ENCODE measurements at regions not wholly inside any gene's neighbourhood (a gene's known extent, or its start where the extent isn't known, plus 50 kb on each side); places are given as distances from the start of the nearest gene placed in this dataset.

DNA sequence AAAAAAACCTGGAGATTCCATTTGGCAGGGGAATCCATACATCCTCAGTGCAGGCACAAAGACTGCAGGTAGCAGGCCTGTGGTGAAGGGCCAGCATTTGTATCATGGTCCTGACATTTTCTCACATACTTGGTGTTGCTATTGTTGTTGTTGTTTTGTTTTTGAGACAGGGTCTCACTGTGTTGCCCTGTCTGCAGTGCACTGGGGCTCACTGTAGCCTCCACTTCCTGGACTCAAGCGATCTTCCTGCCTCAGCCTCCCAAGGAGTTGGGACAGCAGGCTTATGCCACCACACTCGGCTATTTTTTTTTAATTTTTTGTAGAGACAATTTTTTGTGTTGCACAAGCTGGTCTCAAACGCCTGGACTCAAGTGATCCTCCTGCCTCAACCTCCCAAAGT is 140.8 kb upstream of the ZNF644 start:
- no peak overlapping the region for H3K27ac Mint-ChIP-seq
- DNase-seq (no peak), ATAC-seq (no peak)
- peaks cover 8% of the 10 kb centered on the region for H3K4me1 Mint-ChIP-seq
- H3K4me3 Mint-ChIP-seq = no peak overlapping the region
- no peaks in the 10 kb centered on the region for H3K9me3 Mint-ChIP-seq
- no peaks in the 10 kb centered on the region for H3K27me3 Mint-ChIP-seq

DNA sequence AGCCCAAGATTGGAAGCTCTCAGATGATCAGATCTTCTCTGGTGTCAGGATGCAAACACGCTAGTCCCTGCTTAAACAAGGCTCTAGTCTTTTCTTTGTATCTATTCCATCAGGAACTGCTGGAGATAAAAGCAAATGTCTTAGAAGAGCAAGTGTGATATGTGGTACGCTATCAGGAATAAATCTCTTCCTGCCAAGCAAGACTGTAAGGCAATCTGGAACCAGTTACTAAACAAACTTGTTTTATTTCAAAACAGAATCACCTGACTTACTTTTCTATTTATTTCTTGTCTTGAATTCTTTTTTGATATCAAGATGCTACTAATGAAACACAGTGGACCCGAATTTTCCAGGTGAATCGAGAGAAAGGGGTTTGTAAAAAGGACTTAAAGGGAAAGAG is 139.9 kb upstream of the ZNF644 start:
- Mint-ChIP-seq H3K27me3 (peaks cover 4% of the 10 kb centered on the region), H3K27ac (no peak overlapping the region), H3K9me3 (no peaks in the 10 kb centered on the region), H3K4me1 (peaks cover 8% of the 10 kb centered on the region), H3K4me3 (no peak overlapping the region)
- ATAC-seq (no peak), DNase-seq (no peak)

DNA sequence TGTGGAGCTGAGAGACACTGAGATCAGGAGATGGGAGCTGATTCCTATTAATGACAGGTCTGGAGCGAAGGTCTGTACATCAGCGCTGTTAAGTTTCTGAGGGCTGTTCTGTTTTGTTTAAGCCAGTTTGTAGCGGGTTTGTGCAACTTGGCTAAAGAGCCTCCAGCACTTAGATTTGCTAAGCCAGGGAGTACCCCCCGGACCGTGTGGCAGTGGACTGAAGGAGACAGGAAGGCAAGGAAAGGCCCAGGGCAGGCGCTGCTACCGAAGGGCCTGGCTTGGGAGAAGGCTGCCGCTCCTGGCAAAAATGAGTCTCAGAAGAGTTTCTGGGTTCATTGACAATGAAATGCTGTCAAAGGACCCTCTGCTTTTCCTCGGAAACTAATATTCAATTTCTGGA is 139.3 kb upstream of the ZNF644 start:
- Mint-ChIP-seq H3K4me3 (no peak overlapping the region), H3K27ac (no peak overlapping the region), H3K9me3 (no peaks in the 10 kb centered on the region), H3K4me1 (peaks cover 8% of the 10 kb centered on the region), H3K27me3 (peaks cover 6% of the 10 kb centered on the region)
- DNase-seq (no peak), ATAC-seq (no peak)

DNA sequence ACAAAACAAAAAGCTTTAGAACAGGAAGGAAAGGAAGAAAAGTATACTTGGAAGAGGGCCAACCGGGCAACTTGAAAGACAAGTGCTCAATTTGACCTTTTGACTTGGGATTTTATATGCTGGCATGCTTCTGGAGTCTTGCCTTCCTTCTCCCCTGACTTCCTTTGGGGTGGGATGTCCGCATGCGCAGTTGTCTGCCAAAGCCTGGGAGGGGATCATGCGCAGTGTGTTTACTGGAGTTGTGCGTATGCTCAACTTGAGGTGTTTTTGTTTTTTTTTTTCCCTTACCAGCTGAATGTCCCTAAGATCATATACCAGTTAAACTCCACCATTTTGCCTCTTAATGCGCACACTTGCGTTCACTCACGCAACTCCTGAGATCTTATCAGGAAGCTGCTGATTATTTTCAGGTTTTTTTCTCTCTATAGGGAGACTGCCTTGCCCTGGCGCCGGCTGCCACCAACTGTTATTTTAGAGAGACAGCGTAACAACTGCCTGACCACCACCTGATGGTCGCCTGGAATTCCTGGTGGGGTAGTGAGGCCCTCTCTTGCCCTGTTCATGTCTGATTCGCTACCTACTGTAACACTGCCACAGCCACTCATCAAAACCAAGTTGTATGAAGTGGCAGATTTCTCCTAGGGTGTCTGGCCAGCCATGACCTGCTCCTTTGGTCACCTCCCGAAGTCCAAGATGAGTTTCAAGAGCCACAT is 138.7 kb upstream of the ZNF644 start:
- Mint-ChIP-seq H3K4me3 (no peak overlapping the region), H3K27ac (no peak overlapping the region)

DNA sequence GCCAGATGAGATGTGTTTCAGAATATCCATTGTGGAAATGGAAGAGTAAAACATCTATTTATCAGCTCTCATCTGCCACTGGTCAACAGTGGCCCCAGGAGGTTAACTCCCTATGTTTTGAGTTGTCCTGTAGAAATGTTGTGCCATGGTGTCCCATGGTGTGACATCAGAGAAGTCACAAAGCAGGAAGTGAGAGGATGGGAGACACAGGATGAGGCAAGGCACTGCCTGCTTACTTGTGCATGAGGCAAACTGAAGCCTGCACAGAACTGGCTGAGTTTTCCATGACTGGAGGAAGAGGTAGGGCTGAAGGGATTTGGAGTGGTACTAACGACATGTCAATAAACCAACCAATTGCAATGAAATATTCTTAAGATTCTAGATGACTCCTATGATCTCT is 131.5 kb upstream of the ZNF644 start:
- no peak for DNase-seq
- H3K4me3 Mint-ChIP-seq = no peak overlapping the region
- ATAC-seq = no peak
- H3K9me3 Mint-ChIP-seq = no peaks in the 10 kb centered on the region
- no peak overlapping the region for H3K27ac Mint-ChIP-seq
- peaks cover 16% of the 10 kb centered on the region for H3K27me3 Mint-ChIP-seq
- no peaks in the 10 kb centered on the region for H3K4me1 Mint-ChIP-seq

More for the DNA sequence above, 138.7 kb upstream of the ZNF644 start:
- DNase-seq = no peak
- Mint-ChIP-seq H3K27me3 (peaks cover 6% of the 10 kb centered on the region), H3K4me1 (peaks cover 7% of the 10 kb centered on the region), H3K9me3 (no peaks in the 10 kb centered on the region)
- no peak for ATAC-seq

DNA sequence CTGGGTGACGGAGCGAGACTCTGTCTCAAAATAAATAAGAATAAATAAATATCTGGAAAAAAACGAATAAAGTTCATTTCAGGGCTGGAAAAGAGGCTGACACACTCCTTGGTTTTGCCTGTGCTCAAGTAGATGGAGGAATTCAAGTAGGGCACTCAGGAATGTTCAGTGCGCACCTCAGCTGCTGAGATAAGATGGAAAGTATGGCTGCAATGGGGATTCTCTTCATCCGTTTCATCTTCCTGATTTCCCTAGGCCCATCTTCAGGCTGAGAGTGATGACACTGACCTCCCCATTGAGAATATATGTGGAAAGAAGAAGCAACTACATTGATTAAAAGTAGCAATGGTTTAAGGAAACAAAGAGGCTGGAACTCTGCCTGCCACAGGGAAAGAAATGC is 130.5 kb upstream of the ZNF644 start:
- DNase-seq (no peak), ATAC-seq (no peak)
- Mint-ChIP-seq H3K4me1 (no peaks in the 10 kb centered on the region), H3K27ac (no peak overlapping the region), H3K9me3 (no peaks in the 10 kb centered on the region), H3K27me3 (peaks cover 16% of the 10 kb centered on the region), H3K4me3 (no peak overlapping the region)

DNA sequence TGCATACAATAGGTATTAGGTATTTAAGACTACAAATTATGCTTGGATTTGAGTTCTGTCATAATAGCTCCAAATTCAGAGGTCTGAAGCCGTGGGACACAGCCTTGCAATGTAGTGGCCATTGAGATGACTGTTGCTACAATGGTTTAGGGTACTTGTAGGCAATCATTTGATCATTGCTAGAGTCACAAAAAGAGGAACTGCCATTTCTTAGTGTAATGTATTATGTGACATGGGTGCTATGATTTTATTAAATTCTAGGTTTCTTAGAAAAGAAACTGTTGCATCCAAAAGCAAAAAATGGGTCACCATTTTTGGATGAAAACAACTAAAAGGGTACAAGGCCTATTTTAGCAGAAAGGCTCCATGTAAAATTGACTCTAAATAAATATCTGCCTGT is 129.9 kb upstream of the ZNF644 start:
- Mint-ChIP-seq H3K27me3 (peaks cover 12% of the 10 kb centered on the region), H3K4me1 (no peaks in the 10 kb centered on the region), H3K27ac (no peak overlapping the region), H3K4me3 (no peak overlapping the region), H3K9me3 (no peaks in the 10 kb centered on the region)
- DNase-seq (no peak), ATAC-seq (no peak)

DNA sequence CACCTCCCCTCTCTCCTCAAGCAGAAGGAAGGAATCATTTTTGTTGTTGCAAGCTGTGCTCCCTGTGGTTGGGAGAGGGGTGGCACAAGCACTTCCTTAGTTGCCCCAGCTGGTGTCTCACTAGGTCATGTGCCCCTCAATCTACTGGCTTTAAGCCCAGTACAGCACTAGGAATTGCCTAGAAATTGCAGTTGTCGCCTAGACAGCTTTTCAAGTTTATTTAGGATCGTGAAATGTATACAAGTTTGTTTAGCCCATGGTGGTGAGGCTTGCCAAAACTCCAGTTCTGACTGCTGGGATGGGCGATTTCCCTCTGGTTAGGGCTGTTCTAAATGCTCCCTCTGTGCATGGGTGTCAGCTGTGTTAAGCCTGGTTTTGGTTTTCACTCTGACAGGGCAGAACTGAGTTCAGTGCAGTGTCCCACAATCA is 126.8 kb upstream of the ZNF644 start:
- H3K27ac Mint-ChIP-seq = no peak overlapping the region
- H3K27me3 Mint-ChIP-seq = peaks cover 6% of the 10 kb centered on the region

DNA sequence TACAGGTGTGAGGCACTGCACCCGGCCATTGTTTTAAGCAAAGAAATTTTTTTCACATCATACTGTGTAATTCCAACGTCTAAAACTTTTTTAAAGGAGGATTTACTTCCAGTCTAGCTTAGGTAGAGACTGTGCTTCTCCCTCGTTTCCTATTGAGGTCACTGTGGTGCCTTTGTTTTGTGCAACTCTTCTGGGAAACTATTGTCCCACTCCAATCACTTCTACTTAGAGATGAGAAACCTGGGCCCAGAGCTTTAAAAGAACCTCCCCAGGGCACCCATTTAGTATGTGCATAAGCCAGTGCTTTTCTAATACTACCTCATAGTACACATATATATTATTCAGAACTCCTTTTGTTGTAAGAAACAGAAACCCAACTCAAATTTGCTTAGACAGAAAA is 120.0 kb upstream of the ZNF644 start:
- no peaks in the 10 kb centered on the region for H3K4me1 Mint-ChIP-seq
- peaks cover 6% of the 10 kb centered on the region for H3K27me3 Mint-ChIP-seq

More for the DNA sequence above, 126.8 kb upstream of the ZNF644 start:
- no peaks in the 10 kb centered on the region for H3K9me3 Mint-ChIP-seq
- no peaks in the 10 kb centered on the region for H3K4me1 Mint-ChIP-seq
- ATAC-seq (no peak), DNase-seq (no peak)
- H3K4me3 Mint-ChIP-seq = no peak overlapping the region

DNA sequence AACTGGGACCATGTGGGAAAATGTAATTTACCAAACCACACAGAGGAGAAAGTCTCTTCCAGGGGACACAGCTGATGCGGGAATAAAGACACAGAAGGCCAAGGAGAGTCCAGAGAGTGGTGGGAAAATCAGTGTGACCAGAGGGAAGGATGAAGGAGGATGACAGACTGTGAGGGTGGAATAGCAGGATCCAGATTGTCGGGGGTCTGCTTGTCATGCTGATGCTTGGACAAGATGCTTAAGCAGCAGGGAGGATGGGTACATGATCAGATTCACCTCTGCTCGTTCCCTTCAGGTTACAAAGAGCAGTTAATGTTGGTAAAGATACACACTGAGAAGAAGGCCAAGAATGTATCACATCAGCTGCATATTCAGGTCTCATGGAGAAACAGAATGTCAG is 117.1 kb upstream of the ZNF644 start:
- no peaks in the 10 kb centered on the region for H3K4me1 Mint-ChIP-seq
- no peaks in the 10 kb centered on the region for H3K9me3 Mint-ChIP-seq
- DNase-seq = no peak
- peaks cover 6% of the 10 kb centered on the region for H3K27me3 Mint-ChIP-seq
- H3K27ac Mint-ChIP-seq = no peak overlapping the region
- no peak for ATAC-seq
- H3K4me3 Mint-ChIP-seq = no peak overlapping the region

More for the DNA sequence above, 120.0 kb upstream of the ZNF644 start:
- DNase-seq = no peak
- ATAC-seq = no peak
- no peak overlapping the region for H3K27ac Mint-ChIP-seq
- H3K4me3 Mint-ChIP-seq = no peak overlapping the region
- no peaks in the 10 kb centered on the region for H3K9me3 Mint-ChIP-seq

DNA sequence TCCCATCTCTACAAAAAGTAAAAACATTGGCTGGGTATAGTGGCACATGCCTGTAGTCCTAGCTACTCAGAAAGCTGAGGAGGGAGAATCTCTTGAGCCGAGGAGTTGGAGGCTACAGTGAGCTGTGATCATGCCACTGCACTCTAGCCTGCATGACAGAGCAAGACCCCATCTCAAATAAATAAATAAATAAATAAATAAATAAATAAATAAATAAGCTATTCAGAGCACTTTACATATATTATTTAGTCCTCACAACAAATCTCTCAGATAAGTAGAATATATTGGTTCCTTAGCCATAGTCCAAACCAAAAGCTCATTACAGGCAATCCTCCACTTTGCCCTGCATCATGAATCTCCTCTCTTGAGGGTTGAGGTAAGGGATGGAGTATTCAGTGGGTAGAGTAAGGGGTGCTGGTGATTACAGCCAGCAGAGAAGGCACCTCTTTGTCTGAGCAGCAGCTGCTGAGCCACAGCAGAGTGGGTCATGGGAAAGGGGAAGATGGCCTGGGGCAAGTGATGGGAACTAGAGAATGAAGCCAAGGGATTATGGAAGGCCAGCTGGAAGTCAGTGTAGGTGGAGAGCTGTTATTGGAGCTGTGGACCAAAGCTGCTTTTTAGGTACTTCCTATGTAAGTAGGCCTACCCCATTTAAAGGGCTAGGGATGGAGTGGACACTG is 115.5 kb upstream of the ZNF644 start:
- Mint-ChIP-seq H3K4me1 (no peaks in the 10 kb centered on the region), H3K4me3 (no peak overlapping the region), H3K27ac (no peak overlapping the region), H3K27me3 (peaks cover 11% of the 10 kb centered on the region), H3K9me3 (no peaks in the 10 kb centered on the region)
- ATAC-seq (no peak), DNase-seq (no peak)

DNA sequence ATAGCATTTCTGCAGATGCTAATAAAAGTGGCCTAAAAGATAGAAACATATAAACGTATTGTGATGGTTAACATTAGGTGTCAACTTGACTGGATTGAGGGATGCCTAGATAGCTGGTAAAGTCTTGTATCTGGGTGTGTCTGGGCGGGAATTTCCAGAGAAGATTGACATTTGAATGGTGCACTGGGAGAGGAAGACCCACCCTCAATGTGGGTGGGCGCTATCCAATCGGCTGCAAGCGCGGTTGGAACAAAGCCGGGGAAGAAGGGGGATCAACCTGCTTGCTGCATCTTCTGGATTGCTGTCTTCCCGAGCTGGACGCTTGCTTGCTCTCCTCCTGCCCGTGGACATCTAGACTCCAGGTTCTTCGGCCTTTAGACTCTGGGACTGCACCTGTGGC is 114.0 kb upstream of the ZNF644 start:
- no peak overlapping the region for H3K4me3 Mint-ChIP-seq

DNA sequence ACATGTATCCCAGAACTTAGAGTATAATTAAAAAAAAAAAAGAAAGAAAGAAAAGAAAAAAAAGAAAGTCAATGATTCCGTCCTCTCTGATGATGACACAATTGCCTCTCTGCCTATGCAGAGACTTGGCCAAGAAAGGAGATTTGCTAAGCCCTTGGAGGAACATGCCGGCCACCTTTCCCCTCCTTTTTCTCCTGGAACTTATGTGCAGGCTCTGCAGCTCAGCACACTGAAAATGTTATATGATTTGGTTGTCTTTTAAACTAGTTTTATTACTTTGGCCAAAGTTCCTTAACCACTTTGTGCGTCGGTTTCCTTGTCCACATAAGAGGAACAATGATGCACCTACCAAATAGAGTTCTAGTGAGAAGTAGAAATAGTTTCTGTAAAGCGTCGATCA is 111.4 kb upstream of the ZNF644 start:
- no peaks in the 10 kb centered on the region for H3K9me3 Mint-ChIP-seq

More for the DNA sequence above, 114.0 kb upstream of the ZNF644 start:
- Mint-ChIP-seq H3K9me3 (no peaks in the 10 kb centered on the region), H3K27ac (no peak overlapping the region), H3K27me3 (peaks cover 11% of the 10 kb centered on the region), H3K4me1 (no peaks in the 10 kb centered on the region)
- ATAC-seq = no peak
- no peak for DNase-seq

DNA sequence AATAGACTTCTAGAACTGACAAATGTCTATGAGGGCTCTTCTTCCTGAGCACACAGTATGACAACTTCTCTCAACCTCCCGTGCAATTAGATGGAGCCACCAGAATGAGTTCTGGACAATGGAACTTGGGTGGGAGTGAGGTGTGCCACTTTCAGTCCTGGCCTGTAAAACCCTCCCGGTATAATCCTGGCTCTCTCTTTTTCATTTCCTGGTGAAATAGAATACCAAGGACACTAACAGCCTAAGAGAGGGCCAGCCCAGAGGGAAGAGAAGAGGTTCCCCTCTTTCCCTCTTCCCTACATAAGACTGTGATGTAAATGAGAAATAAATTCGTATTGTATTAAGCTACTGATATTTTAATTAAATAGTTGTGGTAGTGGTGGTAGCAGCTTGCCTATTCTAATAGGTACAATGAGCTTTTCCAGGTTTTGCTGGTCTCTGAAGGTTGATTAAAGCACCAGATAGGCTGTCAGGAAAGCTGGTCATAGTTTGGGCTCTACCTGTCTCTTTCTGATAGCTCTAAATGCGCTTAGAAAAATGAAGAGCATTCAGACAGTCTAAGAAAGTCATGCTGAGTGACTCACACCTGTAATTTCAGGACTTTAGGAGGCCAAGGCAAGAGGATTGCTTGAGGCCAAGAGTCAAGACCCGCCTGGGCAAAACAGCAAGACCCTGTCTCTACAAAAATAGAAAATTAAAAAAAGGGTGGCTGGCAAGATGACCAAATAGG is 108.6 kb upstream of the ZNF644 start:
- no peak for ATAC-seq
- peaks cover 5% of the 10 kb centered on the region for H3K27me3 Mint-ChIP-seq
- H3K27ac Mint-ChIP-seq = peak overlapping the region in 1 of 2 donors; percentile 63
- no peaks in the 10 kb centered on the region for H3K9me3 Mint-ChIP-seq
- no peaks in the 10 kb centered on the region for H3K4me1 Mint-ChIP-seq
- DNase-seq = no peak
- no peak overlapping the region for H3K4me3 Mint-ChIP-seq

More for the DNA sequence above, 111.4 kb upstream of the ZNF644 start:
- no peaks in the 10 kb centered on the region for H3K4me1 Mint-ChIP-seq
- ATAC-seq = no peak
- H3K27me3 Mint-ChIP-seq = peaks cover 5% of the 10 kb centered on the region
- H3K4me3 Mint-ChIP-seq = no peak overlapping the region
- DNase-seq = no peak
- H3K27ac Mint-ChIP-seq = no peak overlapping the region

DNA sequence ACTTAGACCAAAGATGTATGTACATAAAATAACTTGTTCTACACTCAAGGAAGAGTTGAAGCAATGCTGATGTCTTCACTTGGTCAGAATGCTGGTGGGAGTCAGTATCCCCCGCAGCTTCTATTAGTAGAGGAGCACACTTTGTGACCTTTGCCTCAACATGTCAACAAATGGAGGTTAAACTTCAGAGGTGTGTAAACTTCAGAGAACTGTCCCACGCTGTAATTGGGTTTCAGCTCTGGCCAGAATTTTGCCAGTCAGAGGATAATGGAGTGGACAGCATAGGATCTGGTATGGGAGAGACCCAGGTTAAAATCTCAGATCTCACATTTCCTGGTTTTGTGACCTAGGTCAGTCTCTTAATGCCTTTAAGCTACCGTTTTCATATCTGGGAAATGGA is 107.6 kb upstream of the ZNF644 start:
- no peak for ATAC-seq
- Mint-ChIP-seq H3K27me3 (peaks cover 5% of the 10 kb centered on the region), H3K4me1 (peaks cover 6% of the 10 kb centered on the region), H3K4me3 (no peak overlapping the region), H3K27ac (no peak overlapping the region), H3K9me3 (no peaks in the 10 kb centered on the region)
- no peak for DNase-seq

DNA sequence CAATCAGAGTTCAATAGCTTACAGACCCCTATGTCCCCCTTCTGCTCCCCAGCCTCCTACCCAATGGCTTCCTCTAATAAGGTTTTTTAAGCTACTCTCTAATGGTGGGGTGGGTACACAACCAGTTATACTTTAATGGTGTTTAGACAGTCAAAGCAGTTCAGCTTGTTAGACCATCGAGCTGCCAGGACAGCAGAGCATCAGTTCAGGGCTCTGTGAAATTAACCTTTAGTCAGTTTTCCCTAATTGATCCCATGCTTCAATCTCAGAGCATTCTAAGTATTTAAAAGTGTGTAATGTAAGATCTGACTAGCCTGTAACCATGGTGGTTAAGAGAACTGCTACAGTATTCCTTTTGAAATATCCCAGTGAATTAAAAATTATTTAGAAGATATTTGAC is 107.2 kb upstream of the ZNF644 start:
- DNase-seq = no peak
- Mint-ChIP-seq H3K27ac (no peak overlapping the region), H3K4me3 (no peak overlapping the region), H3K4me1 (peaks cover 6% of the 10 kb centered on the region), H3K9me3 (no peaks in the 10 kb centered on the region), H3K27me3 (peaks cover 5% of the 10 kb centered on the region)
- ATAC-seq = no peak

Measured in stimulated activated naive CD8-positive, alpha-beta T cell treated with anti-CD3 and anti-CD28 coated beads, Interleukin-15, amount 100 ng/mL, for 72 hours (primary cell).